ENCODE measurements at regions not wholly inside any gene's neighbourhood (a gene's known extent, or its start where the extent isn't known, plus 50 kb on each side); places are given as distances from the start of the nearest gene placed in this dataset.
"Not testable (repeated sequence)": the region's sequence is repeated elsewhere in the genome, so short reads cannot be mapped to it uniquely, and the experiment has no call there.

GRCh38 chr2:83106853-83107252 lies 1352.2 kb downstream of the SUCLG1 start:
- H3K4me1 ChIP-seq (ENCODE audit: insufficient read depth, low read length, severe bottlenecking) = no peaks in the 10 kb centered on the region
- no peaks in the 10 kb centered on the region for H3K9me3 ChIP-seq (ENCODE audit: low read length)
- H3K4me2 ChIP-seq (ENCODE audit: low read length) = no peak overlapping the region
- no peak overlapping the region for H3K4me3 ChIP-seq (ENCODE audit: low read depth, low read length, poor library complexity, severe bottlenecking)
- TF ChIP-seq CTCF (IDR thresholded peaks at IDR 0.05; ENCODE audit: low read length) (no peak), EZH2 (IDR thresholded peaks at IDR 0.05; ENCODE audit: borderline replicate concordance, low read length) (no peak)
- H3K9ac ChIP-seq (ENCODE audit: low read length) = no peak overlapping the region
- no peaks in the 10 kb centered on the region for H3F3A ChIP-seq (ENCODE audit: insufficient read depth, low read length)
- no peak overlapping the region for H3K27ac ChIP-seq (ENCODE audit: low read depth, low read length, poor library complexity, severe bottlenecking)
- no peaks in the 10 kb centered on the region for H3K79me2 ChIP-seq (ENCODE audit: insufficient read depth, low read length)
- H2AFZ ChIP-seq (ENCODE audit: low read length) = no peak overlapping the region
- no peaks in the 10 kb centered on the region for H4K20me1 ChIP-seq (ENCODE audit: insufficient read depth, low read length)
- H3K27me3 ChIP-seq (ENCODE audit: insufficient read depth, low read length) = no peaks in the 10 kb centered on the region
- no peaks in the 10 kb centered on the region for H3K9me2 ChIP-seq (ENCODE audit: low read depth, low read length)
- no peaks in the 10 kb centered on the region for H3K36me3 ChIP-seq (ENCODE audit: insufficient read depth, low read length)

DNA sequence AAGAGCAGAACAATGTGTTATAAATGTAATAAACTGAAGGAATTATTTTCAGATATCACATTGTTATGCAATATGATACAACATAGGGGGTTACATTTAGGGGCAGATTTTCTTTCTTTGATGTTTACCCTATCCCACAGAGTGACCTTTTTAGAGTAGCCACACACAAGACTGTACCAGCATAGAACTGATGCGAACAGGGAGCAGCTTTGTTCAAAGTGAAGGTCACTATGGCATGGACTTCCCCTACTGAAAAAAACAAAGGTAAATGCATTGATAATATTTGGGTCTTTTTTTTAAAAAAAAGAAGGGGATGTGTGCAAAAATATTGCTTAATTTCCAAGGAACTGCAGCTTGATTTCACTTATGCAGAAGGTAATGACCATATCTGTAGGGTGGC lies 1354.9 kb downstream of the SUCLG1 start:
- Histone ChIP-seq H3K9ac (ENCODE audit: low read length) (no peak overlapping the region), H3K36me3 (ENCODE audit: insufficient read depth, low read length) (no peaks in the 10 kb centered on the region), H3K27ac (ENCODE audit: low read depth, low read length, poor library complexity, severe bottlenecking) (no peak overlapping the region), H3K9me2 (ENCODE audit: low read depth, low read length) (no peaks in the 10 kb centered on the region), H3K27me3 (ENCODE audit: insufficient read depth, low read length) (no peaks in the 10 kb centered on the region), H3K4me1 (ENCODE audit: insufficient read depth, low read length, severe bottlenecking) (no peaks in the 10 kb centered on the region), H2AFZ (ENCODE audit: low read length) (no peak overlapping the region), H3K9me3 (ENCODE audit: low read length) (0 out of 2 replicates have a peak, but pooled peaks cover 3% of the 10 kb centered on the region), H3K4me2 (ENCODE audit: low read length) (no peak overlapping the region), H3K4me3 (ENCODE audit: low read depth, low read length, poor library complexity, severe bottlenecking) (no peak overlapping the region), H3K79me2 (ENCODE audit: insufficient read depth, low read length) (no peaks in the 10 kb centered on the region), H4K20me1 (ENCODE audit: insufficient read depth, low read length) (no peaks in the 10 kb centered on the region), H3F3A (ENCODE audit: insufficient read depth, low read length) (no peaks in the 10 kb centered on the region)
- TF ChIP-seq CTCF (IDR thresholded peaks at IDR 0.05; ENCODE audit: low read length) = no peak
- no peak for TF ChIP-seq EZH2 (IDR thresholded peaks at IDR 0.05; ENCODE audit: borderline replicate concordance, low read length)

DNA sequence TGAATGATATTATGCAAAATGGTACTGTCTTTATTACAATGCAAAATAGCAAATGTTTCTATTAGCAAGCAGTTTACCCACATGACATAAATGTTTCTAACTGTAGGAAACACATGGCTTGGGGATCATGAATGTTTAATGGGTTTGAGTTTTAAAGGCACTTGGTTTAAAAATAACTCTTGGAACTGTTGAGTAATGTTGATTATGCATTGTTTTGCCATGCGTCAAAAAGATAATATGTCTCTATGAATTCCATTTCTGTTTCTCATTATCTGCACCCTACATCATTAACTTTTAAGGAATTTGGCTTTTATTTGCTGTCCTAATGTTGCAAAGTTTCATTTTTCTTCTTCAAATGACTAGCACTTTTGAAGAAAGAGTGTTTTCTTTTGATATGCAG lies 1355.5 kb downstream of the SUCLG1 start:
- TF ChIP-seq CTCF (IDR thresholded peaks at IDR 0.05; ENCODE audit: low read length) (no peak), EZH2 (IDR thresholded peaks at IDR 0.05; ENCODE audit: borderline replicate concordance, low read length) (no peak)
- H3F3A ChIP-seq (ENCODE audit: insufficient read depth, low read length) = no peaks in the 10 kb centered on the region
- H4K20me1 ChIP-seq (ENCODE audit: insufficient read depth, low read length) = no peaks in the 10 kb centered on the region
- no peak overlapping the region for H3K9ac ChIP-seq (ENCODE audit: low read length)
- no peak overlapping the region for H3K4me3 ChIP-seq (ENCODE audit: low read depth, low read length, poor library complexity, severe bottlenecking)
- H3K4me1 ChIP-seq (ENCODE audit: insufficient read depth, low read length, severe bottlenecking) = no peaks in the 10 kb centered on the region
- no peak overlapping the region for H3K27ac ChIP-seq (ENCODE audit: low read depth, low read length, poor library complexity, severe bottlenecking)
- no peak overlapping the region for H2AFZ ChIP-seq (ENCODE audit: low read length)
- H3K4me2 ChIP-seq (ENCODE audit: low read length) = no peak overlapping the region
- H3K9me3 ChIP-seq (ENCODE audit: low read length) = 0 out of 2 replicates have a peak, but pooled peaks cover 3% of the 10 kb centered on the region
- H3K9me2 ChIP-seq (ENCODE audit: low read depth, low read length) = no peaks in the 10 kb centered on the region
- no peaks in the 10 kb centered on the region for H3K27me3 ChIP-seq (ENCODE audit: insufficient read depth, low read length)
- no peaks in the 10 kb centered on the region for H3K79me2 ChIP-seq (ENCODE audit: insufficient read depth, low read length)
- H3K36me3 ChIP-seq (ENCODE audit: insufficient read depth, low read length) = no peaks in the 10 kb centered on the region

- H3K9me3 ChIP-seq (ENCODE audit: low read length); H3K27ac ChIP-seq (ENCODE audit: low read depth, low read length, poor library complexity, severe bottlenecking): not testable (repeated sequence)
Observed at GRCh38 chr2:83089051-83089450, 1370.0 kb downstream of the SUCLG1 start.

More at GRCh38 chr2:83089051-83089450, 1370.0 kb downstream of the SUCLG1 start:
- H3F3A ChIP-seq (ENCODE audit: insufficient read depth, low read length); H3K9ac ChIP-seq (ENCODE audit: low read length); H3K4me3 ChIP-seq (ENCODE audit: low read depth, low read length, poor library complexity, severe bottlenecking); H4K20me1 ChIP-seq (ENCODE audit: insufficient read depth, low read length); H3K27me3 ChIP-seq (ENCODE audit: insufficient read depth, low read length); H3K79me2 ChIP-seq (ENCODE audit: insufficient read depth, low read length); H2AFZ ChIP-seq (ENCODE audit: low read length); H3K9me2 ChIP-seq (ENCODE audit: low read depth, low read length); H3K4me1 ChIP-seq (ENCODE audit: insufficient read depth, low read length, severe bottlenecking); H3K4me2 ChIP-seq (ENCODE audit: low read length); H3K36me3 ChIP-seq (ENCODE audit: insufficient read depth, low read length): not testable (repeated sequence)
